ENCODE measurements at regions not wholly inside any gene's neighbourhood (a gene's known extent, or its start where the extent isn't known, plus 50 kb on each side); places are given as distances from the start of the nearest gene placed in this dataset.

- Histone ChIP-seq H3K27me3 (replicated peaks in 1 of 4; ENCODE audit: control insufficient read depth in 3 of 4, extremely low read depth in 1 of 4, insufficient read depth in 3 of 4, low read length in 3 of 4) (no peaks in the 10 kb centered on the region), H2AK5ac (ENCODE audit: low read depth, low read length) (no peak overlapping the region), H3K4me2 (ENCODE audit: insufficient read depth in 1 of 2, low read depth in 2 of 2, low read length in 2 of 2) (no peak overlapping the region), H3K4me3 (ENCODE audit: extremely low read depth in 1 of 4, insufficient read depth in 2 of 4, low read depth in 3 of 4, low read length in 4 of 4) (no peak overlapping the region), H3K4me1 (replicated peaks in 1 of 4; ENCODE audit: control insufficient read depth in 3 of 4, insufficient read depth in 4 of 4, low read length in 3 of 4) (no peaks in the 10 kb centered on the region), H3K23me2 (ENCODE audit: low read depth, low read length) (no peaks in the 10 kb centered on the region), H3K36me3 (ENCODE audit: control insufficient read depth in 2 of 4, insufficient read depth in 4 of 4, low read length in 3 of 4) (no peaks in the 10 kb centered on the region), H3K23ac (ENCODE audit: insufficient read length) (no peak overlapping the region), H2BK5ac (ENCODE audit: low read depth, low read length) (no peak overlapping the region), H2BK120ac (replicated peaks; ENCODE audit: low read depth, low read length) (no peak overlapping the region), H4K8ac (ENCODE audit: extremely low read depth, insufficient read depth, low read length) (no peak overlapping the region), H3K9me3 (ENCODE audit: insufficient read depth in 2 of 2, low read depth in 1 of 2, low read length in 1 of 2) (peaks cover 7 to 11% of the 10 kb centered on the region in 2 experiments; a peak in 3 of 4 replicates), H3K79me1 (ENCODE audit: low read depth, low read length) (no peaks in the 10 kb centered on the region), H2BK15ac (ENCODE audit: low read length) (no peak overlapping the region), H4K5ac (ENCODE audit: insufficient read length, low read depth, low read length) (no peak overlapping the region), H3K4ac (replicated peaks; ENCODE audit: insufficient read length, low read depth, low read length) (no peak overlapping the region), H4K91ac (replicated peaks; ENCODE audit: insufficient read length, low read length) (no peak overlapping the region), H3K79me2 (ENCODE audit: control insufficient read depth in 1 of 2, insufficient read depth in 2 of 2, low read length in 2 of 2) (no peaks in the 10 kb centered on the region), H3K27ac (ENCODE audit: low read depth, low read length) (no peak overlapping the region), H3K56ac (replicated peaks; ENCODE audit: insufficient read length, low read depth, low read length) (no peak overlapping the region), H2BK20ac (ENCODE audit: low read length) (no peak overlapping the region), H2BK12ac (ENCODE audit: low read depth, low read length) (no peak overlapping the region), H3K18ac (ENCODE audit: extremely low read depth, low read length) (no peak overlapping the region), H3K9ac (replicated peaks in 1 of 4; ENCODE audit: extremely low read depth in 1 of 4, low read depth in 3 of 4, low read length in 3 of 4) (no peak overlapping the region), H2AFZ (ENCODE audit: low read length) (no peak overlapping the region), H3K14ac (ENCODE audit: insufficient read length) (no peak overlapping the region), H4K20me1 (replicated peaks in 1 of 2; ENCODE audit: control insufficient read depth in 1 of 2, insufficient read depth in 2 of 2, low read length in 2 of 2) (no peaks in the 10 kb centered on the region)
- no peak for FAIRE-seq
- CTCF ChIA-PET (ENCODE audit: partially characterized antibody), result no interaction called here
- DNase-seq (ENCODE audit: low read depth in 1 of 2, low spot score in 2 of 2), result no peak
- 89% methylated on average over 2 of the region's 2 CpGs; no CpG with 5 or more reads in 1 of the 2 experiments for WGBS, 2 experiments (ENCODE audit: extremely low coverage in 1 of 2, insufficient coverage in 1 of 2, insufficient read length in 1 of 2, insufficient replicate concordance in 2 of 2, low coverage in 1 of 2, low lambda C conversion rate in 2 of 2, missing lambda C conversion rate in 1 of 2)
- POLR2A ChIA-PET (ENCODE audit: partially characterized antibody), result no interaction called here
- TF ChIP-seq ATF2 (IDR thresholded peaks at IDR 0.05; ENCODE audit: low read length) (no peak), RNF2 (IDR thresholded peaks at IDR 0.05; ENCODE audit: borderline replicate concordance, low read depth, low read length, missing control alignments, poor library complexity, severe bottlenecking) (no peak), SUZ12 (IDR thresholded peaks at IDR 0.05; ENCODE audit: low read length) (no peak), EZH2 (IDR thresholded peaks at IDR 0.05; ENCODE audit: low read depth, low read length, severe bottlenecking) (no peak), ATF3 (IDR thresholded peaks at IDR 0.05; ENCODE audit: insufficient read depth, low read depth, low read length) (no peak), USF2 (IDR thresholded peaks at IDR 0.05; ENCODE audit: low read length) (no peak), SP4 (IDR thresholded peaks at IDR 0.05; ENCODE audit: low read length) (no peak), SIRT6 (IDR thresholded peaks at IDR 0.05; ENCODE audit: low read length) (no peak), TBP (IDR thresholded peaks at IDR 0.05; ENCODE audit: low read depth, low read length) (no peak), CREB1 (IDR thresholded peaks at IDR 0.05) (no peak), RXRA (IDR thresholded peaks at IDR 0.05; ENCODE audit: insufficient read depth, low read depth, low read length) (no peak)
Measured at GRCh38 chr15:94877833-94878232, 646.5 kb downstream of the MCTP2 start.

Data from H1 (cell line).